ENCODE measurements at regions not wholly inside any gene's neighbourhood (a gene's known extent, or its start where the extent isn't known, plus 50 kb on each side); places are given as distances from the start of the nearest gene placed in this dataset.
A peak's percentile ranks its signal among the peaks of the same experiment; 100 is the strongest.

DNA sequence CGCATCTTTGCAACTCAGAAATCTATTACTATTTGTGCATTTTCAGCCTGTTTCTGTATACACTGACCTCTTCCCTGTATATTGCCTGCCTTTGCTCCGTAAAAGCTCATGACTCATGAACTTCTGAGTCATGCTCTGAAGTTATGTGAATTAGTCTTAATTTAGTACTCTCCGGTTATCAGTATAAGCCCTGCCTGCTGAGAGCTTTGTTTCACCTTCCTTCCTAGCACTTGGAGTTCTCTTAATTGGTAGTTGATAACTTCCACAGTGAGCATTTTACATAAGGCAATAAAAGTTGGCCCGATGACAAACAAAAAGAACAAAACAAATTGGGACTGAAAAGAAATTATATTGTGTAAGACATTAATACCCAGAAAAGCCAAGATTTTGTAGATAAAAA is 231.4 kb downstream of the GJA1 start:
- TF ChIP-seq POLR2A (IDR thresholded peaks at IDR 0.05) (no peak), POLR2AphosphoS5 (IDR thresholded peaks at IDR 0.05) (peak in 1 of 3 donors; percentile 43)
- TF ChIP-seq, protein P1, sequence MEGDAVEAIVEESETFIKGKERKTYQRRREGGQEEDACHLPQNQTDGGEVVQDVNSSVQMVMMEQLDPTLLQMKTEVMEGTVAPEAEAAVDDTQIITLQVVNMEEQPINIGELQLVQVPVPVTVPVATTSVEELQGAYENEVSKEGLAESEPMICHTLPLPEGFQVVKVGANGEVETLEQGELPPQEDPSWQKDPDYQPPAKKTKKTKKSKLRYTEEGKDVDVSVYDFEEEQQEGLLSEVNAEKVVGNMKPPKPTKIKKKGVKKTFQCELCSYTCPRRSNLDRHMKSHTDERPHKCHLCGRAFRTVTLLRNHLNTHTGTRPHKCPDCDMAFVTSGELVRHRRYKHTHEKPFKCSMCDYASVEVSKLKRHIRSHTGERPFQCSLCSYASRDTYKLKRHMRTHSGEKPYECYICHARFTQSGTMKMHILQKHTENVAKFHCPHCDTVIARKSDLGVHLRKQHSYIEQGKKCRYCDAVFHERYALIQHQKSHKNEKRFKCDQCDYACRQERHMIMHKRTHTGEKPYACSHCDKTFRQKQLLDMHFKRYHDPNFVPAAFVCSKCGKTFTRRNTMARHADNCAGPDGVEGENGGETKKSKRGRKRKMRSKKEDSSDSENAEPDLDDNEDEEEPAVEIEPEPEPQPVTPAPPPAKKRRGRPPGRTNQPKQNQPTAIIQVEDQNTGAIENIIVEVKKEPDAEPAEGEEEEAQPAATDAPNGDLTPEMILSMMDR (IDR thresholded peaks at IDR 0.05) = no peak

Measured in stomach (tissue), 4 donors.